AG10803 (cell line): ENCODE measurements at regions not wholly inside any gene's neighbourhood (a gene's known extent, or its start where the extent isn't known, plus 50 kb on each side); places are given as distances from the start of the nearest gene placed in this dataset.

Experiments
- DNase-seq: peaks from one replicate; pipeline ENCODE4 v3.0.0; 2010; ENCODE audit warnings: low read depth
- H3K4me3 ChIP-seq: 2 replicates; pipeline ENCODE4 v1.5.1; 2011; ENCODE audit warnings: mild to moderate bottlenecking, low read length, control low read depth
- CTCF ChIP-seq: conservative IDR thresholded peaks from 2 replicates; pipeline ENCODE4 v1.5.1; 2011; ENCODE audit warnings: mild to moderate bottlenecking, low read length, control low read depth, inconsistent platforms

- no peak overlapping the region for H3K4me3 ChIP-seq
- DNase-seq = no peak
- no peak for TF ChIP-seq CTCF
Measured at GRCh38 chr13:107512551-107512950, 702.8 kb downstream of the LIG4 start.

GRCh38 chr13:107497661-107498060, 717.7 kb downstream of the LIG4 start:
- no peak overlapping the region for H3K4me3 ChIP-seq
- TF ChIP-seq CTCF = no peak
- no peak for DNase-seq

GRCh38 chr13:107493266-107493665, 722.1 kb downstream of the LIG4 start:
- no peak overlapping the region for H3K4me3 ChIP-seq
- no peak for DNase-seq
- TF ChIP-seq CTCF = no peak

- no peak for DNase-seq
- no peak for TF ChIP-seq CTCF
- no peak overlapping the region for H3K4me3 ChIP-seq
Measured at GRCh38 chr13:107482688-107483087, 732.6 kb downstream of the LIG4 start.

DNA sequence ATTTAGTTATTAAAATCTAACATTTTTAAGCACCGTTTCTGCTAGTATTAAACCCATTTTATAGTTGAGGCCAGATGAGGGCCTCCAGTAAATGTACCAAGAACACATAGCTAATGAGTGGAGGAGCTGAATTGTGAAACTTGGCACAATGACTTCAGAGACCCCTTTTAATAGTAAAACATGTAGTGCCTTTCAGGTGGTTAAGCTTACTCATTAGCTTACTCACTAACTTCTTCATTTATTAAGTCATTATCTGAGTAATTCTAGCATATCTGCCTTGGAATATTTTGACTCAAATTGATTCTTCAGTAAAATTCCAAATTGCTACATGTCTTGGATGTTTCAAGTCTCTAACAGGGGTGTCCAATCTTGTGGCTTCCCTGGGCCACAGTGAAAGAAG, 735.2 kb downstream of the LIG4 start:
- no peak overlapping the region for H3K4me3 ChIP-seq
- DNase-seq = no peak
- no peak for TF ChIP-seq CTCF

DNA sequence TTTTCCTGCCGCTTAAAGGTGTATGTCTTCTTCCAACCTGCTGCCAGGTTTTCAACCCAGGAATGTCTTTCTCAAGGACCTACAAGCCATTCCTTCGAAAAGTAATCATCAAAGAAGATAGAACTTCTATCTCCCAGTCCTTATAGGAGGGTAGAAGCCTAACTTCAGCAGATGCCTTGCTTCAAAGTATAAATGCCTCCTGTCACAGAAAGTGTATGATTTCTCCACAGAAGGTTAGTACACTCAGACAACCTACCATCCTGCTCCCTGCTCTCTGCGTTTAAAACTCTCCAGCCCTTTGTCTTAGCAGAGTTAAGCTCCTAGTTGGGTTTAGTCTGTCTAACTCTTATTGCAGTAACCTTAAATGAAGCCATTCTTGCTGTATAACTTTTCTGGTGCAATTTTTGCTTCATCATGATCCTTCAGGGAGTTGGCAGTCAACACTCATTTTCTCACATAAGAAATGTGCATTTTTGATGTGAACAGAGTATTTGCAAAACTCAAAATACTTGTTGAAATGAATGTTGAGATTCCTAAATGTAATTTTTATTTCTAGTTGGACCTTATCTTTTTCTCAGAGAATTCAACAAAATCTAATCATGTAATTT, 737.5 kb downstream of the LIG4 start:
- TF ChIP-seq CTCF = no peak
- no peak overlapping the region for H3K4me3 ChIP-seq
- DNase-seq = no peak

DNA sequence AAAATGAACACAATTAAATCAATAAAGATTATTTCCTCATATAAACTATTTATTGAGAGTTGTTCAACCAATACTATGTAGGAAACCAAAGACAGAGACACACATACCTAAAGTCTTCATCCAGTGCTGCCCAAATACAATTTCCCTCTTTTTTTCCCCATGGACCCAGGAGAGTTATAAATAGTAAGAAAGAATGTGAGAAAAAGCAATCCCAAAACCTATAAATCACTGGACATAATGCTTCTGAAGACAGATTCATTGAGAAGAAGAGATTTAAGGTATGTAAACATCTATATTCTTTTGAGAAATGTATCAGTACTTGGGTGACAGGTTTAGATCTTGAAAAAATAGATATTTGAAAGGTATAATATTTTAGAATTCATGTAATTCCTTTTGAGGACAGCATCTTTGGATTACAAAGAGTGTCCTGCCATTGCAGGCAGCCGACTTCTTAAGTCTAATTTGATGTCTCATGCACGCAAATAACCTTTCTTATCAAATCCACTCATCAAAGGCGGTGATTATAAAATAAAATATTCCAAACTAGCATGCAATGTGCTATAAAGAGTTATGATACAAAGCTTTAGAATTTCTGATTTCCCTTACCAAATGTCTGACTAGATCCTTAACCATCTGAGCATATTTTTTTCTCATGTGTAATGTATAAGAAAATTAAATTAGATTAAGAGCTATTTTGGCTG, 739.4 kb downstream of the LIG4 start:
- no peak overlapping the region for H3K4me3 ChIP-seq
- peak; percentile 23 for DNase-seq

More for the DNA sequence above, 739.4 kb downstream of the LIG4 start:
- no peak for TF ChIP-seq CTCF
